Choroid plexus epithelial cell (primary cell): ENCODE measurements at regions not wholly inside any gene's neighbourhood (a gene's known extent, or its start where the extent isn't known, plus 50 kb on each side); places are given as distances from the start of the nearest gene placed in this dataset.

ENCODE experiments used
- DNase-seq: peaks from one replicate; pipeline ENCODE4 v3.0.0-alpha.2; 2010; ENCODE audit warnings: low read depth
- H3K4me3 ChIP-seq: 2 replicates; pipeline ENCODE4 v1.5.1; 2011; ENCODE audit warnings: low read depth, mild to moderate bottlenecking, control low read depth, low read length, moderate library complexity
- TF ChIP-seq, protein P1 (sequence below): conservative IDR thresholded peaks from 2 replicates; pipeline ENCODE4 v1.5.1; 2011; ENCODE audit warnings: low read depth, mild to moderate bottlenecking, control low read depth, inconsistent platforms, low read length, moderate library complexity

DNA sequence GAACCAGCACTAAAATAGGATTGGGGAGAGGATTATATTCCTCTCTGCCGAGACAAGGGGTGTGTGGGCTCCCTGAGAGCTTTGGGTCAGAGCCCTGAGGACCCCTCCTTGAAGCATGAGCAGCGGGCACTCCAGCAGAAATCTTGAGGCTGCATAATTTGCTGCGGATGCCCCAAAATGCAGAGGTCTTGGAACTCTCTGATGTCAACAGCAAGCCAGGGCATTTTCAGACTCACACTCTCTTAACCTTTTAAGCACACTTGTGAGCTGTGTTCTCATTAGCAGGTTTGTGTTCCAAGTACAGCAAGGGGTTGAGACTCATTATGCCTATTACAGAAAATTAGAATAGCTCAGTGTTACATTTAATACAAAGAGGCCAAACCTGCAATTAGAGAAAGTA is 513.0 kb upstream of the ADAMTS16 start:
- TF ChIP-seq, protein P1, sequence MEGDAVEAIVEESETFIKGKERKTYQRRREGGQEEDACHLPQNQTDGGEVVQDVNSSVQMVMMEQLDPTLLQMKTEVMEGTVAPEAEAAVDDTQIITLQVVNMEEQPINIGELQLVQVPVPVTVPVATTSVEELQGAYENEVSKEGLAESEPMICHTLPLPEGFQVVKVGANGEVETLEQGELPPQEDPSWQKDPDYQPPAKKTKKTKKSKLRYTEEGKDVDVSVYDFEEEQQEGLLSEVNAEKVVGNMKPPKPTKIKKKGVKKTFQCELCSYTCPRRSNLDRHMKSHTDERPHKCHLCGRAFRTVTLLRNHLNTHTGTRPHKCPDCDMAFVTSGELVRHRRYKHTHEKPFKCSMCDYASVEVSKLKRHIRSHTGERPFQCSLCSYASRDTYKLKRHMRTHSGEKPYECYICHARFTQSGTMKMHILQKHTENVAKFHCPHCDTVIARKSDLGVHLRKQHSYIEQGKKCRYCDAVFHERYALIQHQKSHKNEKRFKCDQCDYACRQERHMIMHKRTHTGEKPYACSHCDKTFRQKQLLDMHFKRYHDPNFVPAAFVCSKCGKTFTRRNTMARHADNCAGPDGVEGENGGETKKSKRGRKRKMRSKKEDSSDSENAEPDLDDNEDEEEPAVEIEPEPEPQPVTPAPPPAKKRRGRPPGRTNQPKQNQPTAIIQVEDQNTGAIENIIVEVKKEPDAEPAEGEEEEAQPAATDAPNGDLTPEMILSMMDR, result no peak
- DNase-seq, result no peak
- no peak overlapping the region for H3K4me3 ChIP-seq

- TF ChIP-seq, protein P1, result no peak
- DNase-seq, result no peak
- H3K4me3 ChIP-seq, result no peak overlapping the region
Observed at GRCh38 chr5:4627929-4628328, 512.2 kb upstream of the ADAMTS16 start.

DNA sequence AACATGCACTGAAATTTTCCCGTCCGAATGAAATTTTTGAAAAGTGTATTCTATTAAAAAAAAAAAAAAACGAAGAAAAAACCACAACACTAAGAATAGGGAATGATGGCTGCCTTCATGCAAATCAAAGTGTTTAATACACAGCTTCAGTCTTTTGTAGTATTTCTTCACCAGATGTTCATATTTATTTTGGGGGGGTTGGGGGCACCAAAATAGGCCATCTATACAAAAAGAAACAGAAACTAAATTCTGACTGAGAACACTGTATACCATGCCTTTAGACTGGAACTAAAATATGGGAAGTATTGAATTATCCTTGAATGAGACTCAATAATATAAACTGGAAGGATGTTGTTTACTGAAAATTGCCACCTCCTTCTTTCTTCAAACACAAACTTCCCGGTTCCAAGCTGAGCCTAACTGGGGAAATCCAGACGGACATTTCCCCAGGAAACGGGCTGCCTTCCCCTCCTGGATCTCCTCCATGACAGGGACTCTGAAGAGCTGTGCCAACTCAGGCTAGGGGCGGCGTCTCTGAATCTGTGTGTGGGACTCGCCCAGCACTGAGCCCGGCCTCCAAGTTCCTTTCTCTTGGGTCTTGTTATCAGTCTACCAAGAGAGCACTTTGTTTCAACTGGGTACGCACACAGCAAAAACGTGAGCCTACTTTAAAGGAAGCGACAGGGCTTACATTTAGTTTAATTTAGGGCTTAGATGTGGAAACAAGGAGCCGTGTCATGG is 511.3 kb upstream of the ADAMTS16 start:
- DNase-seq, result no peak
- no peak overlapping the region for H3K4me3 ChIP-seq
- TF ChIP-seq, protein P1, result no peak

GRCh38 chr5:4630031-4630430 is 510.1 kb upstream of the ADAMTS16 start:
- TF ChIP-seq, protein P1, result no peak
- no peak for DNase-seq
- H3K4me3 ChIP-seq, result no peak overlapping the region

- DNase-seq, result no peak
- no peak overlapping the region for H3K4me3 ChIP-seq
- TF ChIP-seq, protein P1, result no peak
Observed at GRCh38 chr5:4634342-4634741, 505.8 kb upstream of the ADAMTS16 start.

- TF ChIP-seq, protein P1, result no peak
- no peak overlapping the region for H3K4me3 ChIP-seq
Observed at GRCh38 chr5:4636378-4636777, 503.8 kb upstream of the ADAMTS16 start.

GRCh38 chr5:4639946-4640345 is 500.2 kb upstream of the ADAMTS16 start:
- no peak for DNase-seq
- TF ChIP-seq, protein P1, result no peak

More at GRCh38 chr5:4636378-4636777, 503.8 kb upstream of the ADAMTS16 start:
- DNase-seq, result no peak

More at GRCh38 chr5:4639946-4640345, 500.2 kb upstream of the ADAMTS16 start:
- H3K4me3 ChIP-seq, result no peak overlapping the region
